Islet precursor cell (in vitro differentiated cells): ENCODE measurements at regions not wholly inside any gene's neighbourhood (a gene's known extent, or its start where the extent isn't known, plus 50 kb on each side); places are given as distances from the start of the nearest gene placed in this dataset.

ENCODE experiments used
- DNase-seq: peaks from one replicate; pipeline ENCODE4 v3.0.0-alpha.2; 2018

DNA sequence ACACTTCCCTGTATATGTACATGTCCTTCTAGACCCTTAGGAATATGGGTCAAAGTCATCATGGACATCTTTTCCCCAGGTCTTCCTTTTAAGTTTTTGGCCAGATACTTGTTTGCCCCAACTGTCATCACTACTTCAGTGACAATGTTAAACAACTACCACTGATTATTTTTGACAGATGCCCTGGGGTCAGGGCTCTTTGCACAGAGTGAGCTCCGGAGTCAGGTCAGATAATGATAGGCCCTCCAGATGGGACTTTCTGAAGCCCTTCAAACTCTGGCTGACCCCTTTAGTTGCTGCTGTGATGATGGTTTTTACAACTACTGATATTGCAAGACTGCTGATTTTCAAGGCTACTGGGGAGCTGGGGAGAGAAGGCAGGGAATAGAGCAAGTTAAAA lies 449.4 kb upstream of the HS6ST1 start:
- no peak for DNase-seq

DNA sequence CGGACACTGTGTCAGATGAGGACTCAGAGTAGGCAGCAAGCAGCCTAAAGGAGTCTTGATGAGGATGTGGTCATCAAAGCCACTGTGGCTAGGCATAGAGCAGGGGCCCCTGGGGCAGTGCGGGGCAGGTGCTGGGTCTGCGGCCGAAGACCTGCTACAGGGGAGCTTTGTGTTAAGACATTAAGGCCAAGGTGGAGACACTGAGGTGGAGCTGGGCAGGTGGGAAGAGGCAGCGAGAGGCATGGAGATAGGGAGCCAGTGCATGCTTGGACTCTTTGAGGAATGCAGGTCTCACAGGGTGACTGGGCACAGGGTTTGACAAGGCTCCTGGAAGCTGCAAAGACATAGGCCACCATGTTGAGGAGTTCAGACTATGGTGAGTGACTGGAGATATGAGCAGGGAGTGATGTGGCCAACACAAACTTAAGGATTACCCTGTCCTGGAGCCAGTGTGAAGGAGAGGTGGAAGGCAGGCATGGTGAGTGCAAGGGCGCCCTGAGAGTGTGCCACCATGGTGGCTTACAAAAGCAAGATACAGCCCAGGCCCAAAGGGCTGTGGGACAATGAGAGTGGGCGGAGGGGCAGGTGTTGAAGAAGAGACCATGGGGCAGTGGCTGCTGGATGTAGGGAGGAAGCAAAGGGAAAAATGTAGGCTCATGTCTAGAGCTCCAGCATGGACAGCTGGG lies 450.9 kb upstream of the HS6ST1 start:
- no peak for DNase-seq

DNA sequence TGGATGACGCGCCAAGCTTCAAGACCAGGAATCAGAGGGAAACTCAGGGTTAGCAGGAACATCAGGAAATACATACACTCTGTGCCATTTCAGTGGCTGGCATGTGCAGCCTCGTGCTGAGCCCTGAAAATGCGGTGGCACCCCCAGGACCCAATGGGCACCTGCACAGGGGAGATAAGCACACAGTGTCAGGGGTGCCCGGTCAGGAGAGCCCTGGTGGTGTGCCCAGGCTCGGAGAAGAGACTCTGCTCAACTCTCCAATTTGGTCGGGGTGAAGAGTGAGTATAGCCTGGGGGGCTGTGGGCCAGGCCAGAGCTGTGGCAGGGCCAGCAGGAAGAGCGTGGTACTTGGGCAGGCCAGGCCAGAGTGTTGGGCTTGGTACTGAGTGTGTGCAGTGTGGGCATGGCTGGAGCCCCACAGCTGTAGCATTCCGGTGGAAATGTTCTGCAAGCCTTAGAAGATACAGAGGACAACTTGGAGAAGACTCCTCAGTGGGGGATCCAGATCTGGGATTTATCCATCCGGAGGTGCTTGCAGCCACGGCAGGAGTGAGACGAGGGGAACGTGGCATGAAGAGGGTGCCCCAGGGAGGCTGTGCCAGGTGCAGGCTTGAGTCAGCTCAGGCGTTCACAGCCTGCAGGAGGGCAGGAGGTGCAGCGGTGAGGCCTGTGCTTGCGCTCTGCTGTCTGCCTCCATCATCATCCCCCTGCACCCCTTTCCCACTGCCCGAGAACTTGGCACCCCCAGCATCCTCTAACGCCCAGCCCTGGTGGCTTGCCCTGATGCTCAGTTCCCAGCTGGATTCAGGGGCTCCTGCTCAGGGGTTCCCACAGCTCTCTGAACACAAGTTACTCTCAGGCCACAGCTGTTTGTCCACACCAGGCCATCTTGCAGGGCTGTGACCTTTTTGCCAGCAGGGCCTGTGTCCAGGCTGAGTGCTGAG lies 451.7 kb upstream of the HS6ST1 start:
- DNase-seq = peak; percentile 43

DNA sequence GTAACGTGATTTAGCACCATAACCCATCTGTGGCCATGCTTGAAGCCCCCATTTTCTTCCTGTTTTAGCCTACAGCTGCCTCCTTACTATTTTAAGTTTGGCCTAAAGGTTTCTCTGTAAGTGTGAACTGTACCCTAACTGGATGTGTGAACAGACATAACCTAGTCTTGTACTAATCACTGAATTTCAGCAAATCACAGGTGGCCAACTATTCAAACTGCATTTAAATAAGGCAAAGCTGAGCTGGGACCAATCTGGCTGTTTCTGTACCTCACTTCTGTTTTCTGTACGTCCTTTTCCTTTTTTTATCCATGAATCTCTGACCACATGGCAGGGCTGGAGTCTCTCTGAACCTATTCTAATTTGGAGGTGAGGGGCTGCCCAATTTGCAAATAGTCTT lies 452.7 kb upstream of the HS6ST1 start:
- no peak for DNase-seq

DNA sequence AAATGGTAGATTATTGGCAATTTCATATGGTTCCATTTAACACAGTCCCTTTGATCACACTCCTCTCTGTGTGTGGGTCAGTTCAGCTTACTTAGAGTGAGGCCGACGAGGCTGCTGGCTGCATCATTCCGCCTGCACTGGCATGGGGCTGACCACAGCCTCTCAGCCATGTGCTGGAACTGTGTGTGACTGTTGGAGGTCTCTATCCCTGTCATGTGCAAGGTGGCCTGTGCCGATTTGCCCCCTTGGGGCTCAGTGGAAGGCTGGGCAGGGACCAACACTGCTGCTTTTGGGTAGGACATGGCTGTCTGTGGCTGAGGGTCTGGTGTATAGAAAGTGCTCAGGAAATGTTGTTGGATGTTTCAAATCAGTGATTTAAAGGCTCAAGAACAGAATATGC lies 454.0 kb upstream of the HS6ST1 start:
- DNase-seq = no peak

DNA sequence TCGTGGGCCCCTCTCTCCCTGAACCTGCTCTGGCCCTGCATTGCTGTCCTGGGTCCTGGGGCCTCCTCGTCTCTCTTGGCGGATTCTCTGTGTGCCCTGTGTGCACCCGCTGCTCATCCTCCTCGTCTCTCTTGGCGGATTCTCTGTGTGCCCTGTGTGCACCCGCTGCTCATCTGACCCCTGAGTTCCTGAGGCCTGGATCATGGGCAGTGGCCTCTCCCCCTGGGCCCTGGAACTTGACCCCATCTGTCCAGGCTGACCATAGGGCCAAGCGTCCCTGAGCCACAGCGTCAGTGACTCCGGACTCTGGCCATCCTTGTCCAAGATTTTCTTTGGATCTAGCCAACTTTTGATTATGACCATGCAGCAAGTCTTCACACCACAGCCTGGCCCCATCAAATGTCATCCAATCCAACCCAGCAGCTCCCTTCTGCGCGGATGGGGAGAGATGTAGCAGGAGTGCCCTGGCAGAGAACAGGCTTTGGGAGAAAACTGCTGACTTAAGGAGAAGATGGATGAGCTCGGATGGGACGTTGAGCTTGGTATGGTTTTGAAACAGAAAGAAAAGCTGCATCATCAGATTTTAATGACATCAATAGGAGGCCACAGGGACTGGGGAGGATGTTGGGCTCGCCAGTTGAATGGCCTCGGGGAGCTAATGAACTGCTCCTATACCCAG lies 455.1 kb upstream of the HS6ST1 start:
- DNase-seq = no peak

DNA sequence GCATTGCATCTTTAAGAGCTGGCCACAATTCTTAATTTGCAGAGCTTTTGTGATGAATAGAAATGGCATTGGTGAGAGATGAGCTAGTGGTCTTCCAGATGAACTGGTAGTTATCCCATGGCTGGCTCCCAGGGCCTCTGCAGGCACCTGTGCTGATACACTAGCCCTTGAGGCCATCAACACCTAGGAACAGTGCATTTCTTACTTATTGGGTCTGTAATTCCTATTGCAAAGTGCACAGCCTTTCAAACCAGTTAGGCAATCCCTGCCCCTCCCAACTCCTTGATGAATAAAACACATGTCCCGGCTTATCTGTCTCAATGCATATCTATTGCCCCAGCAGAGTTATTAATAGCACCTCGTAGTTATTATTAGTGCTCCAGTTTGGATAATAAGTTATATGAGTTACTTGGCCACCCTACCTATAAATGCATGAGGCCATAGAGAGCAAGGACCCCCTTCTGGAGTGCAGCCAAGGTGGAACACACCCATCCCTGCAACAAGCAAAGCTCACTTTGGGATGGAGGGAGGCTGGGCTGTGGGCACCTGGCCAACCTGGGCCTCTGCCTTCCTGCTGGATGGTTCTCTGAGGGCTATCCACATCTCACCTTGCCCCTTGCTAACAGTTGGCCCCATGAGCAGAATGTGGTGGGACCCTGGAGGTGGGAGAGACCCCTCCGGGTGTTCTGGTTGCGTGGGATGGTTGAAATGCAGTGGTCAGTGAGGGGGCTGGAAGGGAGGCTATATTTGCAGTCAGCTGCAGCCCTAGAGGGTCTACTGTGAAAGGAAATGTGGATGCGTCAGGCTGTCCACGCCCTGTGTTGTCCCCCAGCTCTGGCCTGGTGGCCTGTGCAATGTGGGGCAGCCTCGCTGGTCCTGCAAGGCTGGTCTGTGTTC lies 455.9 kb upstream of the HS6ST1 start:
- no peak for DNase-seq

DNA sequence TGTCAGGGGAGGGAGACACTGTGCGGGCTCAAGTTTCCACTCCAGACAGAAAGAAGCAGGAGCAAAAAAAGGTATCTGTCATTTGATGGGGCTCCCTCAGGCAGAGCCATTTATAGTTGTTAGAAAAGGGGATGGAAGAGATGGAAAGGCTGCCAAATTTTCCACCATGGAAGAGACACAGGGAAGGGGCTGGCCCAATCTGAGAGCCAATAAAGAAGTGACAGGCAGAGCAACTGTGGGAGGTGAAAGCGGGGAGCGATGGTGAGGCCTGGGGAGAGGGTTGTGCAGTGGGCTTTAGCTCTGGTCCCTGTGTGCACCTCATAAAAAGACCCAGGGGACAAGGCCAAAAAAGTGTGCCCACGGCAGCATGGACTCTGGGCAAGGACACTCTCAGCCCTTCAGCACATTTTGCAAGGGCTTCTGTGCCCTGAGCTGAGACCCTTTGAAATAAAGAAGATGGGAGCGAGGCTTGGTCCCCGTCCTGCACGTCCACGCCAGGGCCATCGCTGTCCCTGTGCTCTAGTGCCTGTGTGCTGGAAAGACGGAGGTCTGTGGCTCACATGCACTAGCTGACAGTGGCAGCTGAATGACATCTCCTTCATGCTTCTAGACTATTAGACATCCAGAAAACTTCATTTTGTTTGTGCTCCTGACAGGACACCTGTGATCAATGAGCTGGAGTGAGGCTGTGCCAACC lies 456.7 kb upstream of the HS6ST1 start:
- peak; percentile 25 for DNase-seq

DNA sequence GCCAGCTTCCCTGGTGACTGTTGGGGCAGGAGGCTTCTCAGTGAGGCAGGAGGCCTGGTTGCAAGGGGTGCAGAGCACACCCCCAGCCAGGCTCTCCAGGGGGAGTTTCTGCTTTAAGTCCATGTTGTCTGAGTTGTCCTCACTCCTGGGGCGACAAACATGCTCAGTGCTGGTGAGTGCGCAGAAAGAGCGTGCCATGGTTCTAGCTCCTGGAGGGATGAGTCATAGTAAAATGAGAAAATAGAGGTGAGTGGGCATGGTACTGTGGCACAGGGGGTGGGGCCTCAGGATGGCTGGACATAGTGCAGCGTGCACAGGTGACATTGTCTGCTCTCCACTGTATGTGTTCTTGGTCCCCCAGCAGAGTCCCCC lies 457.2 kb upstream of the HS6ST1 start:
- DNase-seq = peak; percentile 39

DNA sequence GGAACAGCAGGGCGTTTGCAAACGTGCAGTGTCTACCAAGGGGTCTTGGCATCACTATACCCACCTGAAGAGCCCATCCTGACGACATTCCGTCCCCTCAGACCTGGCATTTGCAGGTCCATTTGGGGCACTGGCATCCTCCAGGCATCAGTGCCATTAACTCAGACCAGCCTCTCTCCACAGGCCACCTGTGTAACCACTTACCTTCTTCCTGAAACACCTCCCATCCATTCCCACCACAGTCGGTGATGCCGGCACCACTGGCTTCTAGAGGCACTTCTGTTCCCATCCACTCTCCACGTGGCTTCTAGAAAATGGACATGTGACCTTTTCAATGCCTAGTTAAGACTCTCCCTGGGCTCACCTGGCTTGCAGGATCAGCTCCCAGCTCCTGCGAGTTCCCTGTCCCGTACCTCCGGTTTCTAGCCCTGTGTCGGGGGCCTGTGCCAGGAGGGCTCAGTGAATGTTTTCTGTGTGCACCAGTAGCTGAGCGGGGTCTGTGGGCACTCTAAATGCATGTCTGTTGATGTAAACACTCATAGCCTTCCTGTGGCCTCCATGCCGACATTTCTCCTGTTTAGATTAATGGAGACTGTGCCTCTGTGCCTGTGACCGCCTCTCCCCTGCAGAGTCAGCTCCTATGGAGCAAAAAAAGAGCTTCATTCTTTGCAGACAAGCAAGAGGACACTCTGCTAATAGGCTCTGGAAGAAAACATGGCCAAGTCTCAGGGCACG lies 458.0 kb upstream of the HS6ST1 start:
- peak; percentile 45 for DNase-seq

DNA sequence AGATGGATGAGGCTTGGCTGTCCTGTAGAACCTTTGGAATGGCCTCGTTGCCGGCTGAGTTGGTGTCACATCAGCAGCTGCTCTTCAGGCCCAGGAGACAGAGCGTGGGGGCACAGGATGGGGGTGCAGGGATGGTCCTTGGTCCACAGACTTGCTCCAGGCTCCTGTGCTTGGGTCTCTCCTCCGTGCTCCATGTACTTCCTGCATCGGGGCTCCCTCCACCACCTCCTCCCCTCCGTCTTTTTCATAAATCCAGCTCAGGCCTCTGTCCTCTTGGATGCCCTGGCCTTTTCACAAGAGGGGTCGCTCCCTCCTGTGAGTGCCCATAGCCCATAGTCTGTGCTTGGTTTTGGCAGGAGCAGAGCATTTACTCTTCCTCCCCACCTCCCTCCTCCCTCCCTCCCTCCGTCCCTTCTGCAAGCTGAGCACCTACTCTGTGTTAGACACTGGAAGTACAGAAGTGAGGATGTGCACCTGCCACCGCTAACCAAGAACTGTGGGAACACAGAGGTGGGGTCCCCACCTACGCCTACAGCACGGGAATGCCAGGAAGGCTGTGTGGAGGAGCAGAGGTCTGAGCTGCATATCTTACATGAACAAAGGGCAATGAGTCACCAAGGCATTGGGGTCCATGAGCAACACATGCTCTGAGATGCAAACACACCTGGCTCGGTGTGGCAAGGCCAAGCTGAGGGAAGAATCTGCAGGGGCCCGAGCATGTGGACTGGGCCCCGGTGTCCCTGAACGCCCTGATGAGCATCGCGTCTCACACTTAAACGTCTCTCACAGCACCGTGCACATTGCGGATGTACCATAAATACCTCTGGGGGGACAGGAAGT lies 458.7 kb upstream of the HS6ST1 start:
- peak; percentile 53 for DNase-seq

DNA sequence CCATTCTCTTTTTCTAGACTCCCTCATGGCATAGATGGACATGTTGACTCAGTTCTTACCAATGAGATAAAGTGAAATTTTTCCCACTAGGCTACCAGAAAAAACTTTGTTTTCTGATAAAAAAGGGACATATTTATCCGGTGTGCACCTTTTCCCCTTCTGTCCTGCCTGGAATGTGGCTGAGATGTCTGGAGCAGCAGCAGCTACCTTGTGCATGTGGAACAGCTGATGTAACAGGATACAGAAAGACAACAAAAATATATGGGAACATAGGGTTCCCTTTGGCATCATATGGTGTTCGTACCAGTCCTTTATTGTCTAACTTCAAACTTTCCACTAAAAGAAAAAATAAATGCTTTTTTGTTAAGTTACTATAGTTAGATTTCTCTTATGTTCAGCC lies 460.2 kb upstream of the HS6ST1 start:
- no peak for DNase-seq

DNA sequence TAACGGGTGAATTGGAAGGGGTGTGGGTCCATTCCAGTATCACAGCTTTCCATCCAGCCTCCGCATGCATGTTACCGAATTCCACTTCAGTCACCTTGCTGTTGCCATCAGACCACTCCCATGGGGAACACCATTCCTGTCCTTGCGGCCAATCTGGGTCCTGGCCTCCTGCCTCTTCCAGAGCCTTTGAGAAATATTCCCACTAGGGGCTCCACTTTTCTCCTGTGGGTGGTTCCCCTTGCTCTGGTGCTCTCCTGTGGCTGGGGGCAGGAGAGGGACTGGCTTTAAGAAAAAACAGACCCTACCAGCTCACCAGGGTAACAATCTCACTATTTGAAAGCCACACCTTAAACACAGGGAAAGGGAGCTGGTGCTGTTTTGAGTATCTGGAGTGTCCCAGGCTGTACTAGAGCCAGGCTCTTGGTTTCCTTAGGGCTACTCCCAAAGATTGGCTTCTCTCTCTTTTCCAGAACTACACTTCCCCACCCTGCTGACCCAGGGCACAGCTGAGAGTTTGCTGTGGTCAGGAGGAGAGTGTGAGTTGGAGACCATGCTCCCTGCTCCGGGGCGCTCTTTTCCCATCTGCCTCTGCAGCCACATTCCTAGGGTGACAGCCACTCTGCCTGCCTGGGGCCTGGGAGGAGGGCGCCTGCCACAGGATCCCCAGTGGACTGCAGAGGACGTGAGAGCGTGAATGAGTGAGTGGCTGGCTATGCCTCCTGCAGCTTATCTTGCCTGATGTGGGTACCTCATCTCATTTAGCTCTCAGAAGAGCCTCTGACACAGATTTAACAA lies 460.8 kb upstream of the HS6ST1 start:
- peak; percentile 47 for DNase-seq

DNA sequence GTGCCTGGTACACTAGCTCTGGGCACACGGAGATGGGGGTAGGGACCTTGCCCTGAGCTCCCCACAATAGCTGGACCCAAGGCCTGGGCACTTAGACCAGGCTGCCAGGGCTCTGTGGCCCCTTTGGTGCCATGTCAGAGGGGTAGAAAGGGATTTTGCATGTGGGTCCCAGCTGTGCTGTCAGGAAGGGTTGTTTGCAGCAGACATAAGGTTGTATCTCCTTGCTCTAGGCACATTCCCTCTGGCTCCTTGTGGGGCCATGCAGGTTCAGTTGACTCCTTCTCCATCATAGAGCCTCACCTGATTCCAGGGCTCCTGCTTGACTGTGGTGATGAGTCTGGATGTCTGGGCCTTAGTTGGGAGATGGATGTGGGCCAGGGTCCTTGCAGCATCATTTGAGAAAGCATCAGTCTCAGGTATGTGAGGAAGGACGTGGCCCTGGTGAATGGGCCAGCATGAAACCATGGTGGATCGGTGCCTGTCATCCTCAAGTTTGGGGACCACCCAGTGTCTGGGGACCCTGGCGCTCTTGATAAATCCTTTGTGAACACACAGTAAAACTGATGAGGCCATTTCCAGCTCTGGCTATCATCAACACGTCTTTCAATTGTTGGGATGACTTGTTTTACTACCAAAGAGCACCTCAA lies 461.9 kb upstream of the HS6ST1 start:
- DNase-seq = peak; percentile 26

DNA sequence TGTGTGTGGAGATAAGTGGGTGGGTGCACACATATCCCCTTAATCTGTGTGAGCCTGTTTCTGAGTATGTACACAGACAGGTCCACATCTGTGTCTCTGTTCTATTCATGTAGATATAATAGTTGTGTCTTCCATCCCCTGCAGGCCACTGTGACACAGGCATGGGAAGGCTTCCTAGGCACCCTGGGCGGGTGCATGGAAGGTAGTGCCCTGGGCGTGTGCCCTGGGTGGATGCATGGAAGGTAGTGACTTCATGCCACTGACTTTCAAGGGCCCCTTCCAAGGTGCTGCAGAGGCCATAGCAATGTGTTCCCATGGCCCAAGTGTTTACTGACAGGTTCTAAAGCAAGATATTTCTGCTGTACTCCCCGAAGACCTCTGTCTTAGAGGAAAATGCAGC lies 462.5 kb upstream of the HS6ST1 start:
- no peak for DNase-seq

DNA sequence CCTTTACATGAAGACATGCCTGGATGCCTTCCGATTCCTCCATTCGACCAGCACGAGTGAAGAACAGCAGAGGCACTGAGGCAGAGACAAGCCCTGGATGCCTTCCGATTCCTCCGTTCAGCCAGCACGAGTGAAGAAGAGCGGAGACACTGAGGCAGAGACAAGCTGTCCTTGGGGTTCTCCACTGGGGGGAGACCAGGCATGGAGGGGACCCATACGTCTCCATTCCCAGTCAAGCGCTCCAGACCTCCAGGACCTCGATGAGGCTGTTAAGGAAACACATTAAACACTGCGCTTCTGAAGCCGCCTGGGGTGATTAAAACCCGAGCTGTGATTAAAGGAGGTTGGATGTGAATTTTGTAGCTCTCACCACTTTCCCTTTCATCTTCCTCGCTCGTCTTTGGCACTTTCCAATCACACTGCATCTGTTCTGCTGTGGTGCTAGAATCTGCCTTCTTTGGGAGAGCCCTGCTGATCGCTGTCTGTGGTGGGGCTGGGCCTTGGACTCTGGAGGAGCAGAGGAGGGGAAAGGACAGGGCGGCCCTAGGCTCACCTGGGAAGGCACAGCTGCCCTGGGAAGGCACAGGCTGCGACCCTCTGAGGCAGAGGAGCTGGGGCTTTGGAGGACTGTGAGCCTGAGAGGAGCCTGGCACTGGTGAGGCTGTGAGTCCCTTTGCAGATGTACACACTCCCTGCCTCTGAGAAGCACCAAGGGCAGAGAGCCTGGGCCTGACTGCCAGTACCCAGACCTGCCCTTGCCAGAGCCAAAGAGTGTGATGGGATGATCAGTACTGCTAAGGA lies 463.1 kb upstream of the HS6ST1 start:
- DNase-seq = peak; percentile 51

DNA sequence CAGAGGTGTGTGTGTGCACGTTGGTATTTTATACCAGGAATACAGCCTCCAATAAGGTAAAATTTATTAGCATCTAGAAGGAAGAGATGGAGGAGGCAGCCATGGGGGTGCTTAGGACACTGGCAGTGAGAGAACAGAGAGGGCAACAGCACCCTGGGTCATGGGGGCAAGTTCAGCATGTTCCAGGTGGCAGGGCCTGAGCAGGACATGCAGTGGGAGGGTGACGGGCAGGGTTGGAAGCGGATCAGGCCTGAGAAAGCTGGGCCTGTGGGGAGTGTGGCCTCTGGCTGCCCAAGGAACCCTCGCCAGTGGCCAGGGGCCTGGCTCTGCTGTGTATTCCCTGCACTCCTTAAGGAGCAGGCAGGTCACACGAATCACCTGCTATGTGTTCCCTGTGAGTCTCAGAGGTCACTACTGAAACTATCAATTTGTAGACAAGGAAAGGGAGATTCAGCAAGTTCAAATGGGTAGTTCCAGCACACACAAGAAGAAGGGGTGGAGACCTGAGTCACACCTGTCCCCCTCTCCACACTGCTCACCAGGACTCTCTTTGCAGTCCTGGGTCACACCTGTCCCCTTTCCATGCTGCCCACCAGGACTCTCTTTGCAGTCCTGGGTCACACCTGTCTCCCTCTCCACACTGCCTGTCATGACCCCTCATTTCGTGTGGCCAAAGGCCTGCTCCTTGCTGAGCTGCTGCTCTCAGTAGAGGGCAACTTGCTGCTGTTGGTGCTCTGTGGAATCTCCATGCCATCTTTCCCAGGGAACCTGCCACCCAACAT lies 463.9 kb upstream of the HS6ST1 start:
- DNase-seq = peak; percentile 44
